ENCODE measurements at regions not wholly inside any gene's neighbourhood (a gene's known extent, or its start where the extent isn't known, plus 50 kb on each side); places are given as distances from the start of the nearest gene placed in this dataset.

GRCh38 chr16:60818465-60818864 lies 1217.8 kb downstream of the CDH8 start:
- TF ChIP-seq CTCF (IDR thresholded peaks at IDR 0.05 in 4 of 5, conservative IDR thresholded peaks at IDR 0.05 in 1 of 5) (no peak), POLR2A (IDR thresholded peaks at IDR 0.05) (no peak)
